ENCODE measurements at regions not wholly inside any gene's neighbourhood (a gene's known extent, or its start where the extent isn't known, plus 50 kb on each side); places are given as distances from the start of the nearest gene placed in this dataset.

DNA sequence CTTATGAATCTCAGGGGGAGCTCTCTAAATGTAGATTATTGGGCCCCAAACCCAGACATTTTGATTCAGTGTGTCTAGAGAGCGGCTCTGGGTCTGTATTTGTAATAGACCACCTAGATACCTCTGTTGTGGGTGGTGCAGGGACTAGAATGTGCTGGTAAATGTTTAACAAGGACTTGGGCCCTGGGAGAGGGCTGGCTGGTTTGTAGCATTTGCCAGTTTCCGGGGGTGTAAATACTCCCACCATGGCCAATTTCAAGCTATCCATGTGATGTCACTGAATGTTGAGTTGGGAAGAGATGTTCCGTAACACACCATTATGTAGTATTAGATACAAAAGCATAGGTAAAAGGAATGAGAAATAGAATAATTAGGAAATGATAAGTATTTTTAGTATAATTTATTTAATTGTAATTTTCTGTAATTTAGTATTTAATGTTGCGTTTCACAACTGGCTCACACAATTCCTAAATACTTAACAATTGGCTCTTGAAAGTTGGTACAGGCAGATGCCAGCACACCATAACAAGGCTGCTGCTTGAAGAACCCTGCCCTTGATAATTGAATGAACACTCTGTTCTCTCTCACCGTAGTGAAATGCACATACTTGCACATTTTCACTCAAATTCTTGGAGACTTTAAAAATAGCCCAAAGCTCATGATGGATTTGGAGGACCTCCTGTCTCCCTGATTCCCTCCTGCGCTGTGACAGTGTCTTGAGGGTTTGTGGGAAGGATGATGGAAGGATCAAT lies 359.2 kb upstream of the PROK2 start:
- DNase-seq = no peak

DNA sequence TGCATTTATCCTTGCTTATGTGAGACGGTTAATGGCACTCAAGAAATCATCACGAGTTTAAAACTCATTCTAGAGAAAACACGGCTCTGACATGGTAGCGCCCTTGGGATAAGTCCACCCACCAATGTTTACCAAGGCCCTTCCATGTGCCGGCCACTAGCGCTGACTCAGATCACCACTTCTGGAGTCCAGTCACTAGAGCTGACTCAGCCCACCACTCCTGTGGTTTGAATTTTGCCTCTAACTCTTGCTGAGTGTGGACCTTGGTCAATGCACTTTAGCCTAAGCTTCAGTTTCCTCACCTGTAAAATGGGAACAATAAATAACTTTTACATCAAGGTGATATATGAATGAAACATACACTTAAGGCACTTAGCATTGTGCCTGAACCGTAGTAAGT lies 358.4 kb upstream of the PROK2 start:
- DNase-seq = no peak

DNA sequence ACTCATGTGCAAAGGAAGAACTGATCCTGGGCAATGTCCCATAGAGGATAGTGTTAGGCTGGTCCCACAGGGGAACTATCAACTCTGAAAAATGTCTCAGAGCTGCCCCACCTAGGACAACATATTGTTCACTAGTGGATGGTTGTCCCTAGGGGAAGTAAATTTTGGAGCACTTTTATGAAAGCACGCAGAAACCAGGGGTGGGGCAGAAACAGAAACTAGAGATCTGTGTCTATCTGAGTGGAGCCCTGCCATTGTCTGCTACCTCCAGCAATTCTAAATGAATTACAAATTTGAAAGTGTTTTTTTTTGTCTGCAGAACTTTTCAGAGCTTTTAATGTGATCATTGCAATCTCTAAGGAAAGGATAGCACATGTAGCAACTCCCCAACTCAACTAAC lies 357.1 kb upstream of the PROK2 start:
- no peak for DNase-seq

DNA sequence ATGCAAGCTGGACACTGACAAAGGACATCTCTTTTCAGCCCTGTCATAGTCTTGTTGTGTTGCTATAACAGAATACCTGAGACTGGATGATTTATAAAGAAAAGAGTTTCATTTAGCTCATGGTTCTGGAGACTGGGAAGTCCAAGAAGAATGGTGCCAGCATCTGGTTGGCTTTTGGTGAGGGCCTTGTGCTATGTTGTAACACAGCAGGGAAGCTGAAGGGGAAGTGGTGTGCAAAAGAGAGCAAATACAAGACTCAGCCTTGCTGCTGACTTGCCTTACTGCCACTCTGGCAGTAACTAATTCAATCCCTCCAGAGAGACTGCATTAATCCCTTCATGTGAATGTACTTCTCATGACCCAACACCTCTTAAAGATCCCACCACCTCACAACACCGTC lies 356.3 kb upstream of the PROK2 start:
- no peak for DNase-seq

DNA sequence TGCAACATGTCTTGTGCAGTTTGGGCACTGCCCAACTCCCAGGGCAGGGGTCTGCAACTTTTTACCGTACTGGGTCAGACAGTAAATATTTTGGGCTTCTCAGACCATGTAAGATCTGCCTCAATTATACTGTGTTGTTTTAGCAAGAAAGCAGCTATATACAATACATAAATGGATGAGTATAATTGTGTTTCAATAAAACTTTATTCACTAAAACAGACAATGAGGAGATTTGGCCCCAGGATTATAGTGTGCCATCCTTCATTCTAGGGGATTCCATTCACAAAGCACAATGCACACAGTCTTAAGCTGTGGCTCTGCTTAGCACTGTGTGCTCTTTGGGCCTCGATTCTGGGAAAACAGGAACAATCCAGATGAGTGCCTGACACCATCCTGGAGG lies 354.4 kb upstream of the PROK2 start:
- DNase-seq = no peak

DNA sequence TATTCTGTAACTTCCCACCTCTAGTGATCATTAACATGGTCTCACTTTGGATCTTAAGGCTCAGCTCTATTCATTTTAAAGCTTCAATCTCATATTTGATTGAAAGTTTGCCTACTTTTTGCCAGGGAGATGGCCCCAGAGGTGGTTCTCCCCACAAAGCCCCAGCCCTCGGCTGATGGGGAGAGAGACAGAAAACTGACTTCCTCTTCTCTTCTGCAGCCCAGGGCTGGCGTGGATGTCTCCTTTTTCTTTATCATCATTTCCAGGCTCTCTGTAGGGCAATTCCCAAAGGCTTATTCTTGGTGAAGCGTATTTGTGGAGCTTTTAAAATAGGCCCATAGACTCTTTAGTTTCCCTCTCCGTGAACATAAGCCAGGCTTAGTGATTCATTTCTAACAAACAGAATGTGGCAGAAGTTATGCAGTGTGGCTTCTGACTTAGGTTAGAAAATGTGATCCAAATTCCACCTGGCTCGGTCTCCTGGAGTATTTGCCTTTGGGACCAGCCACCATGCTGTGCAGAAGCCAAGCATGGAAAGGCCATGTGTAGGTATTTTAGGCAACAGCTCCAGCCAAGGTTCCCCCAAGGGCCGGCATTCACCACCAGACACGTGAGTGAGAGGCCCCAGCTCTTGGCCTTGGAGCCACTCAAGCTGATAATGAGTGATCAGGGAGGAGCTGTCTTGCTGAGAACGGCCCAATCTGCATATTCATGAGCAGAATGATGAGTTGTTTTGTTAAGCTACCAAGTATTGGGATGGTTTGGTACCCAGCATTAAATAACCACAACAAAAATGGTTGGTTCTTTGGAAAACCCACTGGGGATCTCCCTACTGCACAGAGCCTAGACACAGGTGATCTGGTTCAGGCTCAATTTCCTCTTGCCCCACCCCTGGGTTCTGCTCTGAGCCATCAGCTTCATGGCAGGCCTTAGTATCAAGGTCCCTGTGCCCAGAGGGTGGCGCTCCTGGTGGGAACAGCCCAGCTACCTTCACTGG lies 353.2 kb upstream of the PROK2 start:
- DNase-seq = no peak

DNA sequence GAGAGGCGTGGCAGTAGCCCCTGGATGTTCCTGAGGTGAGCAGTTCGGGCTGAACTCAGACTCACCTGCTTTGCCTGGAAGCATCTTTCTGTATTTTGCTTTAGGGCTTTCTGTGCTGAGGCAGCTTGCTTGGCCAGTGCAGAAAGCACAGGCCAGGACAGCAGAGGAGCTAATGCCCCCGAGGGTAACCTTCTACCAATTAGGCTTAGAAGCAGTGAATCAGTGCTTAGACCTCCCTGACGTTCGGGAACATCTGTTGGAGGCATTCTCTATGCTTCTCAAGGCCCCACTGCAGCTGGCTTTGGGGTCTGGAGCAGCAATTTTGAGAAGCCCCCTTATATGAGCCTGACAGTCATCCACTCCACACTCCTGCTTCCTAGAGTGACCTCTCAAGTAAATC lies 350.7 kb upstream of the PROK2 start:
- no peak for DNase-seq

DNA sequence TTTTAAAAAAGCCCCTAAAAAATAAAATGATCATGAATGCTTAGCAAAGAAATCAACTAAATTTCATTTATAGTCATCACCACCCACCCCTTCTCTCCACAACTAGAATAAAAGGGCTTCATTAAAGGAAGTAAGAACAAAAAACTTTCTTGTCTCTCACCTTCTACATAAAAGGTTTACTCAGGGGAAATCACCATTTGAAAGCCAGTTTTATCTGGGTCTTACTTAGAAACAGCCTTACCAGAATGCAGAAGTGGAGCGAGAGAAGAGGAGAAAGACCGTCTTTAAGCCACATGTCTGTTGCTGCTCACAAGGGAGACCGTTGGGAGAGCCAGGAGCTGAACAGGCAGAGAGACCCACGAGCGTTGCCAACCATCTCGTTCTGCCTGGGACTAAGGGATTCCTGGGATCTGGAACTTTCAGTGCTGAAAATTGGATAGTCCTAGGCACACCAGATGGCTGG lies 350.1 kb upstream of the PROK2 start:
- no peak for DNase-seq

DNA sequence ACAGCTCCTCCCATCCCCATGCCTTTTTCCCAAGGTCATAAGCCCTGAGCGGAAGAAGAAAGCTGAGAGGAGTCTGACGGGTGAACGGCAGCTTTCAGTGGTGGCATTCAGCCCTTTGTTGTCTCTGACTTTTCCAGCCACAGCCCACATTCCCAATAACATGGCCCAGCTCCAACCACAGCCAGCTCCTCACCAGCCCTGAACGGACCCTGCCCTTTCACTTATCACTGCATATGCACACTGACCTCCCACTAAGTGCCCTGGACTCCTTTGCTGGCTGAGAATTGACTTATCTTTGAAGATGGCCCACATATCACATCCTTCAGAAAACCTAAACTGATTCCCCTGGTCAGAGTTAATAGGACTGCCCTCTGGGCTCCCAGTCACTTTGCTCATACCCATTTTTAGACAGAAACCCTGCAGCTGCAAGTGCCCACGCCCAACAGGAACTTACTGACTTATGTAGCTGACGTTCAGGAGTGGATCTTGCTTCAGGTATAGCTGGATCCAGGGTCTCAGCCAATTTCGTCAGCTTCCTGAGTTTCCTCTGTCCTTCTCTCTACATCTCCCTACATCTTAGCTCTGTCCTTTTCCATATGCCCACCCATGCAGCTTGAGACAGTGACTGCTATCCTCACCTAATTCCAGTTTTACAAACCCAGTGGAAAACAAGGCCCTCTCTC lies 348.5 kb upstream of the PROK2 start:
- no peak for DNase-seq

DNA sequence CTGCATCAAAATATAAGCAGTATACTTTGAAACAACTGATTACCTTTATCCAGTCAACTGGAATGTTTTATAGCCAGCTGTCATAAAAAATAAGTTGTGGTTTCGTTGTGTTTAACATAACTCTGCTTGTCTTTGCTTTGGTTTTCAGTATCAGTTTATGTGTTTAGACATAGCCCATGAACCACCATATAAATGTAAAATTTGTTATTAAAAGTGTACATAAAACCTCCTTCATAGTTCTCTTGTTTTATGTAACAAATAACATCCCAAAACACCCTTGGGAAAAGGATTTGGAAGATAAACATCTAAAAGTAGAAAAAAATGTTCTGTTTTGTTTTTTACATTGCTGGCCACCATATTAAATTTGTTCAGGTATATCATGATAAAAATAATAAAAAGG lies 347.0 kb upstream of the PROK2 start:
- DNase-seq = no peak

DNA sequence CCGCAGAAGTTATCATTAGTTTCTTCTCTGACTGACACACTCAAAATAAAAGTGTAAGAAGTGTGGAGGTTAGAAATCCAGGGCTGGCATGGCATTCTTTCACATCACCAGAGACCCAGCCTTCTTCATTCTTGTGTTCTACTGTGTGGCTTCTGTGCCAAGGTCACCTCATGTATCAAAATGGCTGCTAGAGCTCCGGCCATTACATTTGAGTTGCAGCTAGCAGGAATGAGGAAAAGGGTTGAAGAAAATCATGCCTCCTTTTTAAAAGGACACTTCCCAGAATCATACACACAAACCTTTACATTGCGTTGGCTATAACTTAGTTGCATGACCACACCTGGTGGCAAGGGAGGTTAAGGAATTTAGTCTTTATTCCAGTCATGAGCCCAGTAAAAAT lies 345.6 kb upstream of the PROK2 start:
- DNase-seq = no peak

DNA sequence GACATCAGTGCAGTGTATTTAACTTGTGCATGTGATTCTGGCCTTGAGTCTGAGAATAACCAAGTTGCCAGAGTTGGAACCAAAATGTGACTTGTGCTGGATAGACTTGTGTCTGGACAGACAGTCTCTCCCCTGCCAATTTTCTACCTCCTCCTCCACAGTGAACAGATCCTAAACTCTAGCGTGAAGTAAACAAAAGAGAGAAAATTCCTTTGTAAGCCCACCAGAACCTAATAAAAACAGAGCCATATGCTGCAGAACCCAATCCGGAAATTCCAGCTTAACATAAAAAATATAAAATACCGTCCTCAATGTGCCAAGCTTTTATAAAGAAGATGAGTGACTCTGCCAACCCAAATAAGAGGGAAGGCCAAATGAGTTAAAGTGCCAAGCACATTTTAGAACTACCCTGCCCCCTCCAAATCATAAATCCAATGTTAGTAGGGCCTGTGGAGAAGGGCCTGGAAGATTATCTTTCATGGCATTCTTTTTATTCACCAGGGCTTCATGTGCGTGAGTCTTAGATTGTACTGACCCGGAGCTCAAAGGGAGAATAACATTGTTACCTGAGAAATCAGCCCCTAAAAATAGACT lies 344.6 kb upstream of the PROK2 start:
- DNase-seq = no peak

DNA sequence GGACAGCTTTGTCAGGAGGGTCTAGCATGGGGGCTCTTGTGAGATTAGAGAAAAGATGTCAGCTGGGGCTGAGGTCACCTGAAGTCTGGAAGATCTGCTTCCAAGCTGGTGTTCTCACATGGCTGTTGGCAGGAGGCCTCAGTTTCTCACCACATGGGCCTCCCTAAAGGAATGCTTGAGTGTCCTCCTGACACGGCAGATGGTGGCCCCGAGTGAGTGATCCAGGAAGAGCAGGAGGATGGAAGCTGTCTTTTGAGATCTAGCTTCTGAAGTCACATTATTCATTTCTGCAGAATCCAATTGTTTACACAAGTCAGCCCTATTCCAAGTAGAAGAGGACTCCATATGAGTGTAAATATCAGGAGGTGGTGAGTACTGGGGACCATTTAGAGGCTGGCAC lies 344.0 kb upstream of the PROK2 start:
- no peak for DNase-seq

DNA sequence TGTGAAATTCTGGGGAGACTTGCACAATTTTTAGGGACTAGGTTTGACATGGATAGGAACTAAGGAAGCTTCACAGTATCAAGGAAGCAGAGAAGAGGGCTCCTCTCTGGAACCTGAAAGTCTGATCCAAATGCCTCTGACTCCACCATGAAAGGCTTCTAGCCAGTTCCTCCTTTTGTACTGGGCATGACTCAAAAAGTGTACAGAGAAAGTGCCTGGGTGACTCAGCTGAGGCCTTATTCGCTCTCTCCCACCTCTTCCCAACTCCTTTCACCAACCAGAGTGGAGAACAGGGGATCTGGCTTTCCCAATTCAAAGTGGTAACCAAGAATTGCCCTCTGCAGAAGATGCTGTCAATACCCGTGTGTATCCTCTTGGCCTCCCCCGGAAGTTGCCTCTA lies 342.9 kb upstream of the PROK2 start:
- no peak for DNase-seq

DNA sequence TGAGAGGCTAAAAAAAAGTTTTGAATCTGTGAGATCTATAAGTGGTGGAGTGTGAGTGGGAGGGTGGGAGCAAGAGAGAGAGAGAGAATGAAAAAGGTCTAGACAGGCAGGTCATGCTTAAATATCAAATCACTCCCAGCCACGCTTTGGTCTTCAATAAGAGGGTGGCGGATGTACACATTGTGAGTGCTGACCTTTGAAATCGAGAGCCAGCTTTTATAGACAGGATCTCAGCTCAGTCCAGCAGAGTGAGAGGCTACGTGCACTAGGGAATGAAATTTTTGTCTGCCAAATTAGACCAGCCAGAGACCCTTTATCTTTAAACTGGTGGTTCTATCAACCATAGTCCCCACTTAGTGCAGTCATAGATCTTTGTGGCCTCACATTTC lies 342.3 kb upstream of the PROK2 start:
- DNase-seq = no peak

DNA sequence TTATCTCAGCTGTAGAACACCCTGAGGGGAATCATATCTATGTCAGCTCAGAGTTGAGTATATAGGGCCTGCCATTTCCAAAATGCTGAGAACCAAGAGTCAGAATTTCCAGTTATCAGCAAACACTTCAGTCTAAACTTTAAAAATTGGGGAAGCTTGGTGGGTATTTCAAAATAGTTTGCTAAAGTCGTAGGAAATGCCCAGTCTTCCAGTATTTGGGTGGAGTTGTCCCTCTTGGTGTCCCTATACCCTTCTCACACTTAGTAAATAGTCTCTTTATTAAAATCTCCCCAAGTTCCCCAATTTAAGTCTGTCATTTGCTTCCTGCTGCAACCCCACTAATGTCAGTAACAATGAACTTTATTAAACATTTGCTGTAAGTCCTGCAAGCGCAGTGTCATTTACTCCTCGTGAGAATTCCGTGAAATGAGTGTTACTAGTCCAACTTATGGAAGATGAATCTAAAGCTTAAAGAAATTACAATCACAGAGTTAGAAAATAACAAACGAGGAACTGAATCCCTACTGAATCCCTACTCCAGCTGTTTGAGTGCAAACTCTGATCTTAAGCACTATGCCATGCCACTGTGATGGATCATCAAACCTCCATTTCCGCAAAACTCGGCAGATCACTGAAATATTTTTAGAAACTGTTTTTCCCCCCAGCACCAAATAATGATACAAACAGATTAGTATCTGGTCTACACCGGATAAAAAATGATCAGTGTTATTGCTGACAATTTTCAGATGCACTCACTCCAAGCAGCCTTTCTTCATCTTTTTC lies 341.7 kb upstream of the PROK2 start:
- DNase-seq = no peak

DNA sequence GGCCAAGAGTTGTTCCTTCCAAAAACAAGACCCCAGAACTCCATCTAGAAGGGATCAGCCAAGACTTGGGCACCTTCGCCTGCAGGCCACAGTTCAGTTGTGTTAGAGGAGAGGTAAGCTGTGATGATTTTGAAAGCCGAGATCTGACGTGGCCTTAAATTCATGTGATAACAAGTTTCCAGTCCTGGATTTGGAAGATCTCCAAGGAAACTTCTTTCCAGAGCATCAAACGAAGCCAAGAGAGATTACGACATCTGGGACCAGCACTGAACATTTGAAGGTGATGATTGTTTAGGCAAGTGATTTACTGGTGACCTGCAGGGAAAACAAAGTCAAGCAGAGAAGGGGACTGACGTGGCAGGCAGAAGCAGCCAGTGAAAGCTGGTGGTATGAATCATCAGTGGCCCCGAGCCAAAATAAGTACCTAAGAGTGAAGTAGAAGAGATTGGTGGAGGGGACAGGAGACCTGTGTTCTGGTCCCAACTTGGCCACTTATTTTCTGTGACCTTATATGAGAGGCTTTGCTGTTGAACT lies 339.0 kb upstream of the PROK2 start:
- peak; percentile 36 for DNase-seq

DNA sequence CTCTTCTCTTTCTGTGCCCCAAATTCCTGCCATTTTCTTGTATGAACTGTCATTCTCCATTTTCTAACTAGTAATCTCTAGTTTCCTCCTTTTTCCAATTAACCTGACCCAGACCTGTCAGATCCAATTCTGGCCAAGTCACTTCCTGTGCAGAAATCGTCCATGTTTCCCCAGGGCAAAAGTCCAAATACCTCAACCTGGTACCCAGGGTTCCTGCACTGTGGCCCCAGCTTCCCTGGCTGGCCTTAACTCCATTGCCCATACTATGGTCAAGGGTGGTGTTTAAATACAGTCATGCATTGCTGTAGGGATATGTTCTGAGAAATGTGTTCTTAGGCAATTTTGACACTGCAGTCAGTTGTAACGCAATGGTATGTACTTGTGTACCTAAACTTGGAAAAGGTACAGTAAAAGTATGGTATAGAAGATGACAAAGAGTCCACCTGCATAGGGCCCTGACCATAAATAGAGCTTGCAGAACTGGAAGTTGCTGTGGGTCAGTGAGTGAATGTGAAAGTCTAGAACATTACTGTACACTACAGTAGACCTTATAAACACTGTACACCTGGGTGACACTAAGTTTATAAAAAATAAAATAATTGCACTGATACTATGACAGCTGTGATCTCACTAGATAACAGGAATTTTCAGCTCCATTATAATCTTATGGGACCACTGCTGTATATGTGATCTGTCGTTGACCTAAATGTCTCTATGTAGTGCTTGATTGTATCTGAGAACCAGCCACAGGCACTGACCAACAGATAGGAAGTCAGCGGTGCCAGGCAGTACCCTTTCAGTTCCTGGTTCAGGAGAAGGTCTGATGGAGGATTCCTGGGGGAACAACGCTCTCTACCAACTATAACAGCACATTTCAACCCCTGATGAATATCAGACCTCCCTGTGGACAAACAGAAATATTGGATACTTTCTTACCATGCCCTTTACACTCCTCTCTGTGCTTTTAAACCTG lies 336.1 kb upstream of the PROK2 start:
- no peak for DNase-seq

DNA sequence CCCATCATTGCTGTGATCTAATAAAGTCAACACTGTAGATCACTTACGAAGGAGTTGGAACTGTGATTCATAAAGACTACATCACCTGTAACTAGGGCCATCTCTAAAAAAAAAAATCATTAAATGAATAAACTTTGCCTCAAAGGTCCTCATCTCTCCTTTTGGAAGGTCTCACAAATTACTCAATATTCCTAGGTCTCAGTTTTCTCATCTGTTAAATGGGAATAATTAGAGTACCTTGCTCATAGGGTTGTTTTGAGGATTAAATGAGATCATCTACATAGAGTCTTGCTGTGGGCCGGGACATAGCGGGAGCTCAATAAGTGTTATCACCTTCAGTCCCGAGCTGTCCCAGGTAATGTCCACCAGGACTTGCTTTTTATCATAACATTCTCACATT lies 335.1 kb upstream of the PROK2 start:
- no peak for DNase-seq

DNA sequence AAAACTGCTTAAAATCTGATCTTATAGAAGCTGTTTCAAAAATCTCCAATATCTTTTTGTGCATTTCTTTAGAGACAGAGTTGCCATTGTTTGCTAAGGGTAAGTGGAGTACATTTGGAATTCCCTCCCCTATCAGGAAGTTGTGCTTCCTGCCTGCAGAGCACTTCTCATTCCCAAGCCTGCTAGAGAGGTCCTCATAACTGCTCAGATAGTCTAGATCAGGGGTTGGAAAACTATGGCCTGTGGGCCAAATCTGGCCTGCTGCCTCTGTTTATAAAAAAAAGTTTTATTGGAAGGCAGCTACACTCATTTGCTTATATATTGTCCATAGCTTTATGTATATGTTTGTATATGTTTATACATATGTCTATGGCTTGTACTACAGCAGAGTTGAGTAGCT lies 333.7 kb upstream of the PROK2 start:
- no peak for DNase-seq

DNA sequence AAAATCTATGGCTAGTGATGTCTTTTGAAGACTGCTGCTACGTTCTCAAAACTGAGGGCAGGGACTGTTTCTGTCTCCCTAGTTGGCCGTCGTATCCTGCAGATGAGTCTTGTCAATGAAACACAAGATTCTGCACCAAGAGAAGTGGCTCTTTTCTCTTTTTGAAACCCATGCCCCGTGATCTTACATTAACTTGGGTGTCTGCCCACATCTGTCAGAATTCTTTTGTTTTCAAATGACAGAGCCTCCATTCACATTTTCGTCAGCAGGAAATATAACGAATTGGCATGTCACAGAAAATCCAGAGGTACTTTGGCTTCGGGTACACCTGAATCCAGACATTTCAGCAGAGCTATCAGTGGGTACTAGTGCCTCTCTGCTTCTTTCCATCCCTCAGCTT lies 331.3 kb upstream of the PROK2 start:
- no peak for DNase-seq

Measured in NCI-H1105 treated with DMSO at 0.1 percent for 48 hours (cell line).